ENCODE measurements at regions not wholly inside any gene's neighbourhood (a gene's known extent, or its start where the extent isn't known, plus 50 kb on each side); places are given as distances from the start of the nearest gene placed in this dataset.

- TF ChIP-seq CTCF (IDR thresholded peaks at IDR 0.05): no peak
- TF ChIP-seq POLR2AphosphoS5 (IDR thresholded peaks at IDR 0.05): no peak
These were observed 81.1 kb upstream of the PCDH19 start for GRCh38 chrX:100491174-100491573.
